ENCODE measurements at regions not wholly inside any gene's neighbourhood (a gene's known extent, or its start where the extent isn't known, plus 50 kb on each side); places are given as distances from the start of the nearest gene placed in this dataset.
"Not testable (repeated sequence)": the region's sequence is repeated elsewhere in the genome, so short reads cannot be mapped to it uniquely, and the experiment has no call there.

- intact Hi-C loops (cut with DNase I) = no loop called here
- no peak for DNase-seq (ENCODE audit: extremely low spot score in 2 of 2)
- TF ChIP-seq POLR2AphosphoS5 (IDR thresholded peaks at IDR 0.05; ENCODE audit: insufficient read depth in 1 of 2, low read depth in 1 of 2) (no peak), POLR2A (IDR thresholded peaks at IDR 0.05) (no peak), CTCF (IDR thresholded peaks at IDR 0.05) (no peak)
Measured at GRCh38 chr7:131764143-131764775, 207.8 kb upstream of the PODXL start.

GRCh38 chr7:131762753-131763152 lies 206.3 kb upstream of the PODXL start:
- no peaks in the 10 kb centered on the region for H3K4me1 ChIP-seq
- no peak overlapping the region for H3K27ac ChIP-seq
- intact Hi-C loops (cut with DNase I) = no loop called here
- H3K27me3 ChIP-seq = no peaks in the 10 kb centered on the region
- no peaks in the 10 kb centered on the region for H3K9me3 ChIP-seq
- TF ChIP-seq CTCF (IDR thresholded peaks at IDR 0.05) = no peak
- DNase-seq (ENCODE audit: extremely low spot score in 2 of 2) = no peak
- H3K4me3 ChIP-seq = no peak overlapping the region
- no peaks in the 10 kb centered on the region for H3K36me3 ChIP-seq

More at GRCh38 chr7:131764143-131764775, 207.8 kb upstream of the PODXL start:
- Histone ChIP-seq H3K9me3 (no peaks in the 10 kb centered on the region), H3K27ac (no peak overlapping the region), H3K4me1 (no peaks in the 10 kb centered on the region), H3K4me3 (no peak overlapping the region), H3K36me3 (no peaks in the 10 kb centered on the region), H3K27me3 (no peaks in the 10 kb centered on the region)

- H3K9me3 ChIP-seq; DNase-seq (ENCODE audit: extremely low spot score in 2 of 2); H3K4me3 ChIP-seq; H3K4me1 ChIP-seq; intact Hi-C loops (cut with DNase I); H3K36me3 ChIP-seq; H3K27me3 ChIP-seq; H3K27ac ChIP-seq: not testable (repeated sequence)
Measured at GRCh38 chr7:131755801-131756200, 199.4 kb upstream of the PODXL start.

- Histone ChIP-seq H3K4me3 (no peak overlapping the region), H3K4me1 (no peaks in the 10 kb centered on the region), H3K27me3 (no peaks in the 10 kb centered on the region), H3K9me3 (no peaks in the 10 kb centered on the region), H3K36me3 (no peaks in the 10 kb centered on the region), H3K27ac (no peak overlapping the region)
- TF ChIP-seq POLR2AphosphoS5 (IDR thresholded peaks at IDR 0.05; ENCODE audit: insufficient read depth in 1 of 2, low read depth in 1 of 2) (no peak), CTCF (IDR thresholded peaks at IDR 0.05) (no peak), POLR2A (IDR thresholded peaks at IDR 0.05) (no peak)
- DNase-seq (ENCODE audit: extremely low spot score in 2 of 2) = no peak
- intact Hi-C loops (cut with DNase I) = no loop called here
Measured at GRCh38 chr7:131753620-131754222, 197.3 kb upstream of the PODXL start.

- H3K4me1 ChIP-seq = no peaks in the 10 kb centered on the region
- H3K27ac ChIP-seq = no peak overlapping the region
- no peak for DNase-seq (ENCODE audit: extremely low spot score in 2 of 2)
- no peaks in the 10 kb centered on the region for H3K27me3 ChIP-seq
- H3K9me3 ChIP-seq = no peaks in the 10 kb centered on the region
- TF ChIP-seq POLR2AphosphoS5 (IDR thresholded peaks at IDR 0.05; ENCODE audit: insufficient read depth in 1 of 2, low read depth in 1 of 2) (no peak), CTCF (IDR thresholded peaks at IDR 0.05) (no peak), POLR2A (IDR thresholded peaks at IDR 0.05) (no peak)
- intact Hi-C loops (cut with DNase I) = no loop called here
- H3K36me3 ChIP-seq = no peaks in the 10 kb centered on the region
- no peak overlapping the region for H3K4me3 ChIP-seq
Measured at GRCh38 chr7:131747658-131748232, 191.3 kb upstream of the PODXL start.

All from vagina (tissue), 2 donors.